B cell (primary cell): ENCODE measurements at regions not wholly inside any gene's neighbourhood (a gene's known extent, or its start where the extent isn't known, plus 50 kb on each side); places are given as distances from the start of the nearest gene placed in this dataset.

Experiments used
- ATAC-seq: fragments of 200-7000 bp; cut with Tn5 transposase; one replicate; pipeline ENCODE4 v1.10.0; 2021; ENCODE audit warnings: low read depth, mild to moderate bottlenecking, moderate number of reproducible peaks, moderate library complexity
- CTCF ChIA-PET: fragments of 350-600 bp; sonication (Branson Sonifier 250); formaldehyde crosslinking; loops from one replicate; lab custom pipeline; 2021; ENCODE audit warnings: antibody characterized with exemption, inconsistent platforms; lab: Charles Lee
- POLR2A ChIA-PET: fragments of 350-600 bp; sonication (Branson Sonifier 250); formaldehyde crosslinking; loops from one replicate; lab custom pipeline; 2021; ENCODE audit warnings: antibody characterized with exemption; lab: Charles Lee
- DNase-seq: peaks from one replicate; pipeline ENCODE4 v3.0.0; 2013
- H2AFZ ChIP-seq: 2 replicates; pipeline ENCODE4 v1.6.1; 2012; ENCODE audit warnings: mild to moderate bottlenecking, low read depth, low read length; ENCODE audit not compliant: insufficient read depth, poor library complexity, severe bottlenecking
- H3K27ac ChIP-seq, 2 donors: 1 replicate in 1 of 2; 2 replicates in 1 of 2; pipeline ENCODE4 v1.5.1; 2012 to 2013; ENCODE audit warnings: low read length in 2 of 2, mild to moderate bottlenecking in 2 of 2, moderate library complexity in 1 of 2
- H3K27me3 ChIP-seq, 4 experiments: fragments of 200-600 bp in 1 of 4; sonication (generic) in 1 of 4; replicated peaks in 1 of 4; 1 replicate in 2 of 4; 2 replicates in 2 of 4; pipeline versions ENCODE4 v1.6.1 to v1.7.0; 2013 to 2016; ENCODE audit warnings: low read length in 3 of 4, mild to moderate bottlenecking in 2 of 4, mixed read lengths in 1 of 4, moderate library complexity in 1 of 4; ENCODE audit not compliant: insufficient read depth in 4 of 4, control insufficient read depth in 3 of 4; ENCODE audit errors: control extremely low read depth in 1 of 4
- H3K36me3 ChIP-seq, 2 experiments: replicated peaks in 1 of 2; 1 replicate in 1 of 2; 2 replicates in 1 of 2; pipeline versions ENCODE4 v1.6.1 to v1.7.1; 2013; ENCODE audit warnings: low read length in 1 of 2; ENCODE audit not compliant: insufficient read depth in 2 of 2, control insufficient read depth in 1 of 2; ENCODE audit errors: control extremely low read depth in 1 of 2, extremely low read depth in 1 of 2
- H3K4me1 ChIP-seq, 2 donors: fragments of 200-600 bp in 1 of 2; sonication (generic) in 1 of 2; 1 replicate in 1 of 2; 2 replicates in 1 of 2; pipeline versions ENCODE4 v1.5.1 to v1.6.1; 2013 to 2017; ENCODE audit warnings: low read length in 2 of 2; ENCODE audit not compliant: control insufficient read depth in 2 of 2, insufficient read depth in 2 of 2
- H3K4me2 ChIP-seq: replicated peaks from 2 replicates; pipeline ENCODE3; 2012; ENCODE audit warnings: mild to moderate bottlenecking, low read depth, low read length; ENCODE audit not compliant: poor library complexity, severe bottlenecking
- H3K4me3 ChIP-seq, 5 experiments: fragments of 200-600 bp in 1 of 5; sonication (generic) in 1 of 5; 1 replicate in 3 of 5; 2 replicates in 2 of 5; pipeline versions ENCODE4 v1.5.1 to v1.7.0; 2011 to 2016; ENCODE audit warnings: low read length in 4 of 5, mild to moderate bottlenecking in 4 of 5, low read depth in 2 of 5, control low read depth in 1 of 5, moderate library complexity in 1 of 5; ENCODE audit not compliant: insufficient read depth in 1 of 5; ENCODE audit errors: control extremely low read depth in 1 of 5, extremely low read depth in 1 of 5
- H3K79me2 ChIP-seq: fragments of 200-600 bp; sonication (generic); one replicate; pipeline ENCODE4 v1.6.0; 2016; ENCODE audit warnings: low read length; ENCODE audit not compliant: control insufficient read depth, insufficient read depth
- H3K9ac ChIP-seq: fragments of 200-600 bp; sonication (generic); 2 replicates; pipeline ENCODE4 v1.6.1; 2017; ENCODE audit warnings: mild to moderate bottlenecking, low read length, moderate library complexity
- H3K9me3 ChIP-seq, 3 donors: one replicate each; pipeline versions ENCODE4 v1.6.1 to v1.7.1; 2013; ENCODE audit warnings: low read length in 2 of 3; ENCODE audit not compliant: control insufficient read depth in 2 of 3, insufficient read depth in 1 of 3; ENCODE audit errors: control extremely low read depth in 1 of 3
- H4K20me1 ChIP-seq: 2 replicates; pipeline ENCODE4 v1.6.0; 2012; ENCODE audit warnings: mild to moderate bottlenecking, low read length; ENCODE audit not compliant: insufficient read depth, control insufficient read depth, poor library complexity, severe bottlenecking
- H3K27ac Mint-ChIP-seq: one replicate; pipeline ENCODE4 v1.8.0; 2021; ENCODE audit warnings: mixed read lengths
- H3K27me3 Mint-ChIP-seq: one replicate; pipeline ENCODE4 v1.8.0; 2021; ENCODE audit warnings: mixed read lengths
- H3K4me1 Mint-ChIP-seq: one replicate; pipeline ENCODE4 v1.8.0; 2021; ENCODE audit warnings: mixed read lengths
- H3K4me3 Mint-ChIP-seq: one replicate; pipeline ENCODE4 v1.8.0; 2021; ENCODE audit warnings: mixed read lengths
- H3K9me3 Mint-ChIP-seq: one replicate; pipeline ENCODE4 v1.8.0; 2022; ENCODE audit warnings: mixed read lengths; ENCODE audit not compliant: insufficient read depth
- CTCF ChIP-seq: fragments of 200-600 bp; IDR thresholded peaks from one replicate; pipeline ENCODE4 v1.8.0; 2022; ENCODE audit warnings: antibody characterized with exemption, mild to moderate bottlenecking
- EZH2 ChIP-seq: IDR thresholded peaks from 2 replicates; pipeline ENCODE4 v1.6.1; 2012; ENCODE audit warnings: borderline replicate concordance, low read depth, mild to moderate bottlenecking, moderate library complexity, low read length; ENCODE audit not compliant: insufficient read depth, poor library complexity, severe bottlenecking
- WGBS: methylation state at CpG from one replicate; pipeline ENCODE4 v1.1.5; 2013; ENCODE audit warnings: missing lambda C conversion rate; ENCODE audit not compliant: insufficient coverage; 5-methylcytosine and 5-hydroxymethylcytosine counted together
- intact Hi-C: fragments of 100-400 bp; cut with micrococcal nuclease; formaldehyde crosslinking; loops from one replicate; pipeline ENCODE4 v1.10.0; 2022

DNA sequence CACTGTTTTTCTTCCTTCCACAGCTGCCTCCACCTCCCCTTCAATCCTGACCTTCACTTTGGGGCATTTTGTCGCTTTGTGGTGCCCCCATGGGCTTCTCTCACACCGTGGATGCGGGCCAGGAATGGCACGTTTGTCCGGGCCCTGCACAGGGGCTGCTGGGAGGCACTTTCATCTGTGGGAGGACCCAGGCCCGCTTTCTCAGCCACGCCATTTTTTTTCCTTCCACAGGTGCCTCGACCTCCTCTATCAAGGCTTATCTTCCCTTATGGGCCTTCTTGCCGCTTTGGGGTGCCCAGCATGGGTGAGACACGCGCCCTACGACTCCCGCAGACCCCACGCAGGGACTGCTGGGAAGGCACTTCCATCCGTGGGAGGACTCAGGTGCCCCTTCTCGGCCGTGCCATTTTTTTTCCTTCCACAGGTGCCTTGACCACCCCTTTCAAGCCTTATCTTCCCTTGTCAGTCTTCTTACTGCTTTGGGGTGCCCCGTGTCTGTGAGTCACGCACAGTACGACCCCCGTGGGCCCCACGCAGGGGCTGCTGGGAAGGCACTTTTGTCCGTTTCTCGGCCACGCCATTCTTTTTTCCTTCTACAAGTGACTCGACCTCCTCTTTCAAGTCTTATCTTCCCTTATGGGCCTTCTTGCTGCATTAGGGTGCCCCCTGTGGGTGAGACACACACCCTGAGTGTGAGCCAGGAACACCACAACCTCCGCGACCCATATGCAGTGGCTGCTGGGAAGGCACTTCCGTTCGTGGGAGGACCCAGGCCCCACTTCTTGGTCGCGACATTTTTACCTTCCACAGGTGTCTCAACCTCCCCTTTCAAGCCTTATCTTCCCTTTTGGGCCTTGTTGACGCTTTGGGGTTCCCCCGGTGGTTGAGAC is 270.7 kb downstream of the ALG10 start:
- Mint-ChIP-seq H3K4me1 (no peaks in the 10 kb centered on the region), H3K27ac (no peak overlapping the region), H3K27me3 (no peaks in the 10 kb centered on the region), H3K9me3 (peaks cover 2% of the 10 kb centered on the region), H3K4me3 (no peak overlapping the region)
- H3K4me3 ChIP-seq = no peak overlapping the region
- H3K79me2 ChIP-seq = no peaks in the 10 kb centered on the region
- H3K4me1 ChIP-seq = no peaks in the 10 kb centered on the region
- POLR2A ChIA-PET = no interaction called here
- no peak for ATAC-seq
- no peaks in the 10 kb centered on the region for H4K20me1 ChIP-seq
- H3K27me3 ChIP-seq = no peaks in the 10 kb centered on the region
- CTCF ChIA-PET = no interaction called here
- H3K4me2 ChIP-seq = no peak overlapping the region
- no peak overlapping the region for H2AFZ ChIP-seq
- DNase-seq = no peak
- no peak overlapping the region for H3K27ac ChIP-seq
- intact Hi-C loops = no loop called here
- H3K9me3 ChIP-seq = peaks cover 0 to 100% (median 0%) of the 10 kb centered on the region in 3 donors
- H3K36me3 ChIP-seq = no peaks in the 10 kb centered on the region
- WGBS = 86% methylated on average over 31 of the region's 34 CpGs
- no peak overlapping the region for H3K9ac ChIP-seq
- TF ChIP-seq EZH2 = no peak
- TF ChIP-seq CTCF = no peak

DNA sequence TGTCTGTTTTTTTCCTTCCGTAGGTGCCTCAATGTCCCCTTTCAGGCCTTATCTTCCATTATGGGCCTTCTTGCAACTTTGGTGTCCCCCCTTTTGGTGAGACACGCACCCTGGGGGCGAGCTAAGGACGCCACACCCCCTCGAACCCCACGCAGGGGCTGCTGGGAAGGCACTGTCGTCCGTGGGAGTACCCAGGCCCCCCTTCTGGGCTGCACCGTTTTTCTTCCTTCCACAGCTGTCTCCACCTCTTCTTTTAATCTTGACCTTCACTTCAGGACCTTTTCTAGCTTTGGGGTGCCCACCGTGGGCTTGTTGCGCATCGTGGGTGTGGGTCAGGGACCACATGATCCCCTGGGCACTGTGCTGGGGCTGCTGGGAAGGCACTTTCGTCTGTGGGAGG is 271.8 kb downstream of the ALG10 start:
- DNase-seq (no peak), ATAC-seq (no peak)
- H4K20me1 ChIP-seq = no peaks in the 10 kb centered on the region
- no peak overlapping the region for H3K27ac ChIP-seq
- peaks cover 0 to 100% (median 0%) of the 10 kb centered on the region in 3 donors for H3K9me3 ChIP-seq
- no peaks in the 10 kb centered on the region for H3K27me3 ChIP-seq
- TF ChIP-seq CTCF (no peak), EZH2 (no peak)
- no peaks in the 10 kb centered on the region for H3K27me3 Mint-ChIP-seq
- no peaks in the 10 kb centered on the region for H3K4me1 ChIP-seq
- H3K4me3 Mint-ChIP-seq = no peak overlapping the region
- H3K9me3 Mint-ChIP-seq = peaks cover 7% of the 10 kb centered on the region
- no peak overlapping the region for H3K9ac ChIP-seq
- H3K27ac Mint-ChIP-seq = no peak overlapping the region
- no peak overlapping the region for H3K4me3 ChIP-seq
- no peaks in the 10 kb centered on the region for H3K36me3 ChIP-seq
- intact Hi-C loops = no loop called here
- H2AFZ ChIP-seq = no peak overlapping the region
- CTCF ChIA-PET = no interaction called here
- no peak overlapping the region for H3K4me2 ChIP-seq
- H3K79me2 ChIP-seq = no peaks in the 10 kb centered on the region
- no peaks in the 10 kb centered on the region for H3K4me1 Mint-ChIP-seq
- POLR2A ChIA-PET = no interaction called here
- 74% methylated on average over 10 of the region's 13 CpGs for WGBS
